ENCODE measurements at regions not wholly inside any gene's neighbourhood (a gene's known extent, or its start where the extent isn't known, plus 50 kb on each side); places are given as distances from the start of the nearest gene placed in this dataset.

GRCh38 chr1:25018943-25019336 is 88.9 kb upstream of the RUNX3 start:
- H3K9me3 ChIP-seq, result no peaks in the 10 kb centered on the region
- H3K4me1 ChIP-seq, result no peaks in the 10 kb centered on the region
- H3K27ac ChIP-seq, result no peak overlapping the region
- ATAC-seq (no peak), DNase-seq (no peak)
- no peak overlapping the region for H3K4me3 ChIP-seq
- 78% methylated on average over 5 of the region's 5 CpGs for WGBS (ENCODE audit: insufficient coverage, low coverage, low lambda C conversion rate, missing lambda C conversion rate)
- H3K27me3 ChIP-seq, result no peaks in the 10 kb centered on the region
- no peak for TF ChIP-seq POLR2A (IDR thresholded peaks at IDR 0.05)
- no peak for TF ChIP-seq CTCF (IDR thresholded peaks at IDR 0.05)
- H3K36me3 ChIP-seq, result no peaks in the 10 kb centered on the region
- intact Hi-C loops (cut with DNase I), result no loop called here

DNA sequence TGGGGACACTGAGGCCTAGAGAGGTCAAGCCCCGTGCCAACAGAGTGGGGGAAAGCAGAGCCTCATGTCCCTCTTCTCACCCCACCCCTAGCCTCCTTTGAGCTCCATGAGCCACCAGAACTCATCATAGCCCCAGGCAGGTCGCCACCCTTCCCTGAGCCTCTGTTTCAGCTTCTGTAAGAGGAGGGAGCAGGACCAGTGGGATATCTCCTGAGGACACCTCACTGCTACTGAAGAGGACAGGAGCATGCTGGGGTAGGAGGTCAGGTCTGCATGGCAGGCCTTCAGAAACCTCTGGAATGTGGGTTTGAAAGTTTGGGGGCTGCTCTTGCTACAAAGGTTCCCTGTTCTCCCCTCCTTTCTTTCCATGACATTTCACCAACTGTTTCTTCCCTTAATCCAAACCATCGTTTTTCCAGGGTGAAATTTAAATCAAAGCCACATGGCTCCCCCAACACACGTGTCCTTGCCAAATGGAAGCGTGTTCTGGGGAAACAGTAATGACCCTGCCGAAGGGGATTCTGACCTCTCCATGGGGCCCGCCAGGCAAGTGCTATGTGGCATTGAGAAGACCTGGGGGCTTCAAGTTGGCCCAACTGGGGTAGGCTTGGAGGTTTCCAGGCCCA is 88.1 kb upstream of the RUNX3 start:
- no peak overlapping the region for H3K4me3 ChIP-seq
- no peak for DNase-seq
- WGBS (ENCODE audit: insufficient coverage, low coverage, low lambda C conversion rate, missing lambda C conversion rate), result 74% methylated on average over 6 of the region's 7 CpGs
- H3K4me1 ChIP-seq, result no peaks in the 10 kb centered on the region
- H3K9me3 ChIP-seq, result no peaks in the 10 kb centered on the region
- no peaks in the 10 kb centered on the region for H3K36me3 ChIP-seq
- ATAC-seq, result no peak
- TF ChIP-seq CTCF (IDR thresholded peaks at IDR 0.05), result no peak
- TF ChIP-seq POLR2A (IDR thresholded peaks at IDR 0.05), result no peak
- no peaks in the 10 kb centered on the region for H3K27me3 ChIP-seq
- H3K27ac ChIP-seq, result no peak overlapping the region
- intact Hi-C loops (cut with DNase I), result no loop called here

DNA sequence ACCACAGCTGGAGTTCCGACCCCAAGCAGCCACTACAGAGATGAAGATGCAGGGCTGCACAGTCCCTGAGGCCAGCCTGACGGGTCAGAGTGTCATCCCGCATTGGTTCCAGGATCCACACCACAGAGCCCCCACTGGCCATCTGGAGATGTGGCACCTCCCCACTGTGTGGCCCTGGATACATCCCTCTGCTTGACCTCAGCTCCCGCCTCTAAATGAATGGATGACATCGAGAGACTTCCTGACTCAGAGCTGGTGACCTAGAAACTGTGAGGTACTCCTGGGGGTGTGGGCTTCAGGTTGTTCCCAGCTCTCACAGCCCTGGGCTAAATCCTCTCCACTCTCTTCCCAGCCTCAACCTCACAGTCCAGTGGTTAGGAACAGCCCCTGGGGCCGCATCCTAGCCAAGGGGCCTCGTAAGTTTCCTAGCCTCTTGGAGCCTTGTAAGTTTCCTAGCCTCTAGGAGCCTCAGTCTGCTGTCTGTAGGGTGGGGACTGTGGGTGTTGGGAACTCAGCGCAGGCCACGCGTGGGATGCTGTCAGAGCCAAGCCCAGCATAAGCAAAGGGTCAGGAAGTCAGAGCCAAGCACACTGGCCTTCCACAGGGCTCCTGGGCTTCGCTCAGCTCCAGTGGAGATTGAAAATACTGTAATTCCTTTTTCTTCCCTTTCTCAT is 87.5 kb upstream of the RUNX3 start:
- H3K4me1 ChIP-seq, result no peaks in the 10 kb centered on the region
- H3K9me3 ChIP-seq, result no peaks in the 10 kb centered on the region
- WGBS (ENCODE audit: insufficient coverage, low coverage, low lambda C conversion rate, missing lambda C conversion rate), result 62% methylated on average over 2 of the region's 11 CpGs
- H3K36me3 ChIP-seq, result no peaks in the 10 kb centered on the region
- ATAC-seq, result no peak
- H3K4me3 ChIP-seq, result no peak overlapping the region
- no peak overlapping the region for H3K27ac ChIP-seq
- intact Hi-C loops (cut with DNase I), result no loop called here
- no peaks in the 10 kb centered on the region for H3K27me3 ChIP-seq
- no peak for DNase-seq
- no peak for TF ChIP-seq POLR2A (IDR thresholded peaks at IDR 0.05)
- TF ChIP-seq CTCF (IDR thresholded peaks at IDR 0.05), result no peak

GRCh38 chr1:25012966-25013962 is 83.2 kb upstream of the RUNX3 start:
- H3K4me1 ChIP-seq, result no peaks in the 10 kb centered on the region
- H3K27me3 ChIP-seq, result no peaks in the 10 kb centered on the region
- 78% methylated on average over 6 of the region's 17 CpGs for WGBS (ENCODE audit: insufficient coverage, low coverage, low lambda C conversion rate, missing lambda C conversion rate)
- intact Hi-C loops (cut with DNase I), result no loop called here
- no peak overlapping the region for H3K27ac ChIP-seq
- no peak for ATAC-seq
- no peaks in the 10 kb centered on the region for H3K36me3 ChIP-seq
- H3K9me3 ChIP-seq, result no peaks in the 10 kb centered on the region
- no peak for TF ChIP-seq CTCF (IDR thresholded peaks at IDR 0.05)
- no peak for TF ChIP-seq POLR2A (IDR thresholded peaks at IDR 0.05)
- DNase-seq, result no peak
- H3K4me3 ChIP-seq, result no peak overlapping the region
